Psoas muscle (tissue), 7 donors: ENCODE measurements at regions not wholly inside any gene's neighbourhood (a gene's known extent, or its start where the extent isn't known, plus 50 kb on each side); places are given as distances from the start of the nearest gene placed in this dataset.

ENCODE experiments used
- ATAC-seq, 4 donors: fragments of 200-7000 bp; cut with Tn5 transposase; one replicate each; pipeline ENCODE4 v1.9.1; 2020; ENCODE audit warnings: moderate library complexity in 3 of 4, mild to moderate bottlenecking in 2 of 4
- DNase-seq, 2 donors: peaks; one replicate each; pipeline ENCODE4 v3.0.0-alpha.2; 2020
- H3K27ac ChIP-seq: fragments of 200-600 bp; one replicate; pipeline ENCODE4 v1.8.0; 2022
- H3K27me3 ChIP-seq, 3 donors: fragments of 200-600 bp in 1 of 3; one replicate each; pipeline versions ENCODE4 v1.6.1 to v1.8.0; 2013 to 2022; ENCODE audit warnings: low read length in 2 of 3, mild to moderate bottlenecking in 2 of 3, moderate library complexity in 1 of 3; ENCODE audit not compliant: insufficient read depth in 3 of 3
- H3K36me3 ChIP-seq, 2 donors: fragments of 200-600 bp in 1 of 2; one replicate each; pipeline versions ENCODE4 v1.6.1 to v1.8.0; 2013 to 2022; ENCODE audit warnings: low read depth in 1 of 2, mild to moderate bottlenecking in 1 of 2, moderate library complexity in 1 of 2; ENCODE audit not compliant: insufficient read depth in 1 of 2
- H3K4me1 ChIP-seq: fragments of 200-600 bp; one replicate; pipeline ENCODE4 v1.8.0; 2022
- H3K4me3 ChIP-seq: fragments of 200-600 bp; one replicate; pipeline ENCODE4 v1.8.0; 2022; ENCODE audit warnings: mild to moderate bottlenecking
- H3K9me3 ChIP-seq: fragments of 200-600 bp; one replicate; pipeline ENCODE4 v1.8.0; 2022
- CTCF ChIP-seq: fragments of 200-600 bp; IDR thresholded peaks from one replicate; pipeline ENCODE4 v1.8.0; 2022; ENCODE audit warnings: antibody characterized with exemption
- WGBS, 3 donors: extraction: QIAGEN DNeasy Blood & Tissue Kit; methylation state at CpG; one replicate each; pipeline versions ENCODE4 v1.1.6 to v1.1.7; 2013; 5-methylcytosine and 5-hydroxymethylcytosine counted together
- intact Hi-C, 2 donors: fragments of 100-400 bp; cut with DNase I; formaldehyde crosslinking; loops; one replicate each; pipeline versions ENCODE4 v1.11.0 to v1.14.2; 2022
- donor health status: healthy with polysubstance abuse.
- donor health status: DM: no; HTN: no; CAD: no; lungs with moderate emphysema.
- donor health status: Bipolar disorder and iron deficiency.
- donor health status: healthy.
- donor health status: DM: yes; HTN: yes; CAD: no.
- donor health status: DM: no; HTN: no; CAD: no.
- donor health status: DM: yes; HTN: yes; CAD: no.

- H3K27me3 ChIP-seq, result peaks cover 0 to 6% (median 0%) of the 10 kb centered on the region in 3 donors
- intact Hi-C loops, result no loop called here
- H3K4me3 ChIP-seq, result no peak overlapping the region
- WGBS, 3 donors, result 94 to 98% (median 95%) methylated on average over 8 of the region's 8 CpGs
- ATAC-seq, result no peak
- H3K36me3 ChIP-seq, result no peaks in the 10 kb centered on the region
- no peaks in the 10 kb centered on the region for H3K9me3 ChIP-seq
- DNase-seq, result no peak
- no peak for TF ChIP-seq CTCF
- no peaks in the 10 kb centered on the region for H3K4me1 ChIP-seq
- no peak overlapping the region for H3K27ac ChIP-seq
These were observed 160.0 kb upstream of the TNRC6C start for GRCh38 chr17:77798481-77798880.

GRCh38 chr17:77800816-77801215 lies 157.7 kb upstream of the TNRC6C start:
- 74 to 80% (median 80%) methylated on average over 15 of the region's 15 CpGs for WGBS, 3 donors

GRCh38 chr17:77801545-77802332 lies 156.8 kb upstream of the TNRC6C start:
- no peak for DNase-seq
- peaks cover 0 to 6% (median 0%) of the 10 kb centered on the region in 3 donors for H3K27me3 ChIP-seq
- no peak overlapping the region for H3K4me3 ChIP-seq
- 82 to 87% (median 84%) methylated on average over 20 of the region's 20 CpGs for WGBS, 3 donors
- H3K9me3 ChIP-seq, result no peaks in the 10 kb centered on the region
- no peak for ATAC-seq
- H3K36me3 ChIP-seq, result no peaks in the 10 kb centered on the region
- no peak for TF ChIP-seq CTCF
- intact Hi-C loops, result no loop called here
- H3K4me1 ChIP-seq, result no peaks in the 10 kb centered on the region
- H3K27ac ChIP-seq, result no peak overlapping the region

More at GRCh38 chr17:77800816-77801215, 157.7 kb upstream of the TNRC6C start:
- intact Hi-C loops, result no loop called here
- no peaks in the 10 kb centered on the region for H3K4me1 ChIP-seq
- peaks cover 0 to 6% (median 0%) of the 10 kb centered on the region in 3 donors for H3K27me3 ChIP-seq
- no peak overlapping the region for H3K27ac ChIP-seq
- DNase-seq (no peak), ATAC-seq (no peak)
- no peak for TF ChIP-seq CTCF
- no peaks in the 10 kb centered on the region for H3K36me3 ChIP-seq
- H3K9me3 ChIP-seq, result no peaks in the 10 kb centered on the region
- no peak overlapping the region for H3K4me3 ChIP-seq

DNA sequence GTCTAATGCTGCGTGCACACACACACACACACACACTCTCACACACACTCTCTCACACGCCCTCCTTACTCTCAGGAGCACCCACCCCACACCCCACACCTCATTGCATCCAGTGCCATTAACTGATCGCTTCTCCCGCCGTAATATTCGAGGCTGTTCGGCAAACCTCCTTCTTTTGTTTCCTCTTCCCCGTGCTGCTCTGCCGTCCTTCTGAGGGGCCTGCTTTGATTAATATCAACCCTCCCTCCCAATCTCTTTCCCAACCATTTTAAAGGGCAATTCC lies 156.2 kb upstream of the TNRC6C start:
- Histone ChIP-seq H3K36me3 (no peaks in the 10 kb centered on the region), H3K9me3 (no peaks in the 10 kb centered on the region), H3K4me3 (no peak overlapping the region), H3K4me1 (no peaks in the 10 kb centered on the region), H3K27me3 (peaks cover 0 to 6% (median 0%) of the 10 kb centered on the region in 3 donors), H3K27ac (no peak overlapping the region)
- intact Hi-C loops, result no loop called here
- DNase-seq (no peak), ATAC-seq (no peak)
- TF ChIP-seq CTCF, result no peak
- WGBS, 3 donors, result 35 to 51% (median 35%) methylated on average over 9 of the region's 9 CpGs

DNA sequence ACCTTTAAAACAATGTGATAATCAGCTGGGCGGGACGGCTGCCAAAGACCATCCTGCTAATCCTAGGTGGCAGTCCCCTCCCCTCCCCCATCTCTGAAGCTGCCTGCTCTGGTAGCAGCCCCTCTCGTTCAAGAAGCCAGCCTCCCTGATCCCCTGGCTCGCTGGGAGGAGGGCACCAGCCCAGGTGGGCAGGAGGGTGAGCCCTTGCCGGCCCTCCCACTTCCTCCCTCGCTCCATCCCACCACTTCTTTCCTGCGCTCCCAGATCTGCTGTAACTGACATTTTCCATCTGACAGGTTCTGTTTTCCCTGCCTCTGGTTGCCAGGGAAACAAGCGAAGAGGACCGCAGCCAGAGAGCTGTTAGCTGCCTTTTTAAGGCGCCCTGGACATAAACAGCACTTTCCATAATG lies 155.7 kb upstream of the TNRC6C start:
- DNase-seq, result peak in 1 of 2 donors; percentile 43
- no peaks in the 10 kb centered on the region for H3K4me1 ChIP-seq

More for the DNA sequence above, 155.7 kb upstream of the TNRC6C start:
- Histone ChIP-seq H3K4me3 (no peak overlapping the region), H3K36me3 (no peaks in the 10 kb centered on the region), H3K9me3 (no peaks in the 10 kb centered on the region), H3K27ac (no peak overlapping the region), H3K27me3 (peaks cover 0 to 6% (median 0%) of the 10 kb centered on the region in 3 donors)
- WGBS, 3 donors, result 21 to 26% (median 24%) methylated on average over 7 to 10 of the region's 10 CpGs
- no peak for TF ChIP-seq CTCF
- intact Hi-C loops, result no loop called here
- no peak for ATAC-seq
